BE2C (cell line): ENCODE measurements at regions not wholly inside any gene's neighbourhood (a gene's known extent, or its start where the extent isn't known, plus 50 kb on each side); places are given as distances from the start of the nearest gene placed in this dataset.

Source experiments
- DNase-seq: peaks from one replicate; pipeline ENCODE4 v3.0.0-alpha.2; 2020
- H3K27me3 ChIP-seq: fragments of 250-450 bp; sonication (Bioruptor Pico); 2 replicates; pipeline ENCODE4 v1.5.1; 2020; ENCODE audit warnings: mild to moderate bottlenecking
- H3K36me3 ChIP-seq: fragments of 250-450 bp; sonication (Bioruptor Pico); 2 replicates; pipeline ENCODE4 v1.5.1; 2020; ENCODE audit warnings: mild to moderate bottlenecking
- H3K4me1 ChIP-seq: fragments of 250-450 bp; sonication (Bioruptor Pico); 2 replicates; pipeline ENCODE4 v1.5.1; 2020
- H3K4me3 ChIP-seq: 2 replicates; pipeline ENCODE4 v1.5.1; 2011; ENCODE audit warnings: low read depth, low read length
- H3K9me3 ChIP-seq: fragments of 250-450 bp; sonication (Bioruptor Pico); 2 replicates; pipeline ENCODE4 v1.5.1; 2020
- CTCF ChIP-seq: IDR thresholded peaks from 2 replicates; pipeline ENCODE4 v1.5.1; 2012; ENCODE audit warnings: mild to moderate bottlenecking, low read depth, low read length

GRCh38 chr7:84663224-84663623 is 468.6 kb upstream of the SEMA3A start:
- Histone ChIP-seq H3K4me3 (no peak overlapping the region), H3K9me3 (no peaks in the 10 kb centered on the region), H3K36me3 (no peaks in the 10 kb centered on the region), H3K27me3 (no peaks in the 10 kb centered on the region), H3K4me1 (peaks cover 30% of the 10 kb centered on the region)
- no peak for TF ChIP-seq CTCF
- no peak for DNase-seq

- Histone ChIP-seq H3K36me3 (no peaks in the 10 kb centered on the region), H3K4me3 (no peak overlapping the region), H3K9me3 (no peaks in the 10 kb centered on the region), H3K27me3 (no peaks in the 10 kb centered on the region), H3K4me1 (peaks cover 25% of the 10 kb centered on the region)
- no peak for DNase-seq
- no peak for TF ChIP-seq CTCF
These were observed 463.7 kb upstream of the SEMA3A start for GRCh38 chr7:84658286-84658685.

DNA sequence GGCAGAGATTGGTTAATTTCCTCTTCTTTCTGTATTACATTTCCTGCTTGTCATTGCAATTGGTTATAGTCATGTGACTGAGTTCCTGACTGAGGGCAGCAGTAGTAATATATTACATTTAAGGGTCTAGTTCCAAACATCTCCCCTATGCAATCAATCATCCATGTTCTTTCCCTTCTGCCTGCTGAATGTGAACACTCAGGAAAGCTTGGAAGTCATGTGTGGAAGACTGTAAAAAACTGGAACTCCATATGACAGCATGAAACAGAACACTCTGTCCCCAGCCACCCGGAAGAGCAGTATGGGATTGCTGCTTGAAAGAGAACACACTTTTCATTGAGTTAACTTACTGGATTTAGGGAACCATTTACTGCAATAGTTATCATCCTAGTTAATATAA is 459.7 kb upstream of the SEMA3A start:
- no peaks in the 10 kb centered on the region for H3K36me3 ChIP-seq
- no peaks in the 10 kb centered on the region for H3K9me3 ChIP-seq
- no peaks in the 10 kb centered on the region for H3K27me3 ChIP-seq
- no peak for TF ChIP-seq CTCF
- DNase-seq, result peak; percentile 24
- peaks cover 25% of the 10 kb centered on the region for H3K4me1 ChIP-seq
- no peak overlapping the region for H3K4me3 ChIP-seq

DNA sequence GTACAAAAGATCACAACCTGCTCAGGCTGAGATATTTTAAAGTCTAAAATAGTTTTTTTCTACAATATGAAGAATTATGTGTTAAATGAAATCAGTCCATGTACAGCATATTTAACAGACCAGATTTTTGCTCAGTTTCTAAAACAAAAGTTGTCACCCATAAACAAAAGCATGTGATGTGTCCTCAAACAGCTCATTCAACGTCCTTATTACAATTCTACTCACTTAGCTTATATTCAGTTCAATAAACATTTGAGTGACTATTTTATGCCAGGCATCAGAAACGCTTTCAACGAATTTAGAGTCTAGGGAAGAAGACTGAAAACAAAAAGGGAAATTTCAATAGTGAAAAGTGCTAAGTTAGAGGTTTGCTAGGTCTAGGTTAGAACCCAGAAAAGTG is 457.3 kb upstream of the SEMA3A start:
- no peaks in the 10 kb centered on the region for H3K36me3 ChIP-seq
- no peaks in the 10 kb centered on the region for H3K27me3 ChIP-seq
- no peak overlapping the region for H3K4me3 ChIP-seq
- peaks cover 14% of the 10 kb centered on the region for H3K4me1 ChIP-seq
- no peak for DNase-seq
- no peaks in the 10 kb centered on the region for H3K9me3 ChIP-seq
- no peak for TF ChIP-seq CTCF

GRCh38 chr7:84647797-84648757 is 453.5 kb upstream of the SEMA3A start:
- H3K27me3 ChIP-seq, result no peaks in the 10 kb centered on the region
- no peak for TF ChIP-seq CTCF
- no peak for DNase-seq
- 0 out of 2 replicates have a peak, but pooled peaks cover 3% of the 10 kb centered on the region for H3K4me1 ChIP-seq
- H3K9me3 ChIP-seq, result no peaks in the 10 kb centered on the region
- H3K36me3 ChIP-seq, result no peaks in the 10 kb centered on the region
- H3K4me3 ChIP-seq, result no peak overlapping the region

DNA sequence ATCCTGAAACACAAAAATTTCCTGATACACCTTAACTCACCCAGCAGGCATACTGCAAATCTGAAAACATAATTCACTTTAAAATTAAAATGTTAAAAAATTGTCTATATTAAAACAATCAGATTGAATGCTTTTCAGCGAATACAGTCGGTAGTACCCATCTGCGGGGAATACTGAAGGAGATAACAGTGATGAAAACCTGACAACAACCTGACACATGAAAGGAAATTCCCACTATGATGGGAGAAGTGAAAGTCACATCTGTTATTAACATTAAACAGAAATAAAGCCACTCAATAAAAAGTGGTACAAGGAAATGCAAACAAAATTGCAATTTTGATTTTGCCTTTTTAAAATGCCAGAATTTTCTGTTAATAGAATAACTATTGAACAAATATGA is 448.0 kb upstream of the SEMA3A start:
- H3K27me3 ChIP-seq, result no peaks in the 10 kb centered on the region
- no peak for TF ChIP-seq CTCF
- no peak overlapping the region for H3K4me3 ChIP-seq
- no peaks in the 10 kb centered on the region for H3K36me3 ChIP-seq
- DNase-seq, result no peak
- no peaks in the 10 kb centered on the region for H3K9me3 ChIP-seq
- H3K4me1 ChIP-seq, result peaks cover 40% of the 10 kb centered on the region
